HepG2 (cell line): ENCODE measurements at regions not wholly inside any gene's neighbourhood (a gene's known extent, or its start where the extent isn't known, plus 50 kb on each side); places are given as distances from the start of the nearest gene placed in this dataset.
A peak's percentile ranks its signal among the peaks of the same experiment; 100 is the strongest.

Experiments
- KLF16 ChIP-seq, 2 experiments: sonication (generic) in 1 of 2; formaldehyde crosslinking in 1 of 2; IDR thresholded peaks; 2 replicates each; pipeline versions ENCODE4 v1.6.1 to v1.8.0; 2016 to 2023; ENCODE audit warnings: missing genetic modification reagents in 2 of 2, missing compliant biosample characterization in 1 of 2
- NBN ChIP-seq: fragments of 450-650 bp; conservative IDR thresholded peaks from 2 replicates; pipeline ENCODE4 v1.6.1; 2017
- NCOA1 ChIP-seq: sonication (generic); formaldehyde crosslinking; IDR thresholded peaks from 2 replicates; pipeline ENCODE4 v1.9.0; 2021; ENCODE audit warnings: missing genetic modification reagents
- SNAI1 ChIP-seq: sonication (generic); formaldehyde crosslinking; IDR thresholded peaks from 2 replicates; pipeline ENCODE4 v1.5.0; 2020; ENCODE audit warnings: mild to moderate bottlenecking, missing genetic modification reagents, borderline replicate concordance
- TBX3 ChIP-seq: fragments of 450-650 bp; IDR thresholded peaks from 2 replicates; pipeline ENCODE4 v1.6.1; 2017; ENCODE audit warnings: antibody characterized with exemption, mild to moderate bottlenecking, inconsistent platforms, borderline replicate concordance
- TIGD3 ChIP-seq: sonication (generic); formaldehyde crosslinking; IDR thresholded peaks from 2 replicates; pipeline ENCODE4 v1.5.1; 2020; ENCODE audit warnings: mild to moderate bottlenecking, missing genetic modification reagents, borderline replicate concordance
- ZKSCAN1 ChIP-seq: fragments of 150-350 bp; IDR thresholded peaks from 2 replicates; pipeline ENCODE4 v1.6.1; 2014; ENCODE audit warnings: low read length
- ZNF17 ChIP-seq: sonication (generic); formaldehyde crosslinking; IDR thresholded peaks from 2 replicates; pipeline ENCODE4 v1.5.0; 2020; ENCODE audit warnings: mild to moderate bottlenecking, missing genetic modification reagents
- ZNF274 ChIP-seq: sonication (generic); formaldehyde crosslinking; IDR thresholded peaks from 2 replicates; pipeline ENCODE4 v1.5.1; 2020; ENCODE audit warnings: mild to moderate bottlenecking, missing genetic modification reagents
- ZNF446 ChIP-seq: sonication (generic); formaldehyde crosslinking; IDR thresholded peaks from 2 replicates; pipeline ENCODE4 v1.5.0; 2020; ENCODE audit warnings: mild to moderate bottlenecking, missing genetic modification reagents
- ZNF512B ChIP-seq: sonication (generic); formaldehyde crosslinking; IDR thresholded peaks from 2 replicates; pipeline ENCODE4 v1.5.1; 2020; ENCODE audit warnings: missing genetic modification reagents, mild to moderate bottlenecking, borderline replicate concordance
- ZNF776 ChIP-seq: sonication (generic); formaldehyde crosslinking; IDR thresholded peaks from 2 replicates; pipeline ENCODE4 v1.4.0; 2020; ENCODE audit warnings: mild to moderate bottlenecking, missing genetic modification reagents
- TF ChIP-seq, protein P1 (sequence below): IDR thresholded peaks from 2 replicates; pipeline ENCODE4 v1.6.1; 2016; ENCODE audit warnings: missing genetic modification reagents, missing compliant biosample characterization
- TF ChIP-seq, protein P2 (sequence below): sonication (generic); formaldehyde crosslinking; IDR thresholded peaks from 2 replicates; pipeline ENCODE4 v1.4.0; 2020; ENCODE audit warnings: missing genetic modification reagents
- TF ChIP-seq, protein P3 (sequence below): sonication (generic); formaldehyde crosslinking; IDR thresholded peaks from 2 replicates; pipeline ENCODE4 v1.4.0; 2020; ENCODE audit warnings: mild to moderate bottlenecking, missing genetic modification reagents
- TF ChIP-seq, protein P4 (sequence below): sonication (generic); formaldehyde crosslinking; IDR thresholded peaks from 2 replicates; pipeline ENCODE4 v1.4.0; 2020; ENCODE audit warnings: missing genetic modification reagents
- TF ChIP-seq, protein P5 (sequence below): sonication (generic); formaldehyde crosslinking; conservative IDR thresholded peaks from 2 replicates; pipeline ENCODE4 v1.4.0; 2020; ENCODE audit warnings: missing genetic modification reagents

DNA sequence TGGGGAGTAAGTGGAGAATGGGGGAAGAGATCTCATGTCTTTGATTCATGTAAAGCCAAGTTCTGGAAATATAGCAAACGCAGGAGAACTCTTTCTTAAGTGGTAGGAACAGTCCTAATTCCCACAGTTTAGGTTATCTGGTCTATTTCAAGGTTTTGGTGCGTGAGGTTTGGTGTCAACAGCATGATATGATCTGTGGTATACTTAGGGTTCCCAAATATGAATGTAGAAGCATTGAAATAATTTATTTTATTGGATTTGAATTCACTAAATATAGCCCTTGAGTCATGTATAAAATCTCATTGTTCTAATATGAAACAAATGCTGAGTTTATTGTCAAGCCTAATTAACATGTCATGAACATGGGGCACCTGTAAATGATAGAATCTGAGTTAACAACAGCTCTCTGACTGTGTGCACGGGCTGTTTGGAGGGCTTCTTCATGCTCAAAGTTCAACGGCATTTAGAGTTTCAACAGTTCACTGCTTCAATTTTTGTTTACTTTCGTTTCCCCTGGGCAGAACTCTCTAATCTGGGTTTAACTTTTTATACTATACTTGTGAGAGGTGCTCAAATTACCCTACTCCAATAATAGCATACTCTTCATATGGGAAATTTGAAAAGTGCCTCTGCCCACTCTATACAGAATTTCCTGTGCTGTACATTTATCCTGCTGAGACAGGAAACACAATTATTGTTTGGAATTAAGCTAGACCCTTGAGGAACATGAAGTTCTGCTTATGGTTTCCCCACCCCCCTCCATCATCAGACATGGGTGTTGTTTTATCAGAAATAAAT, 236.3 kb upstream of the ZNF217 start (continued):
- TF ChIP-seq NBN (no peak), ZNF274 (CRISPR knock-in tag) (no peak), TBX3 (no peak), ZNF776 (CRISPR knock-in tag) (no peak), ZNF512B (peak; percentile 54; the same call in 1 of the 2 replicates), NCOA1 (CRISPR knock-in tag) (no peak), SNAI1 (CRISPR knock-in tag) (0 out of 2 replicates have a peak, but pooled peaks have one; percentile 69), ZKSCAN1 (peak; percentile 89), KLF16 (CRISPR knock-in tag; IDR thresholded peaks at IDR 0.05) (no peak; a peak in 1 of 4 replicates), TIGD3 (no peak), ZNF17 (CRISPR knock-in tag) (no peak), ZNF446 (CRISPR knock-in tag) (no peak)
- TF ChIP-seq, protein P1, sequence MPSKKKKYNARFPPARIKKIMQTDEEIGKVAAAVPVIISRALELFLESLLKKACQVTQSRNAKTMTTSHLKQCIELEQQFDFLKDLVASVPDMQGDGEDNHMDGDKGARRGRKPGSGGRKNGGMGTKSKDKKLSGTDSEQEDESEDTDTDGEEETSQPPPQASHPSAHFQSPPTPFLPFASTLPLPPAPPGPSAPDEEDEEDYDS (CRISPR knock-in tag), result no peak
- TF ChIP-seq, protein P2, sequence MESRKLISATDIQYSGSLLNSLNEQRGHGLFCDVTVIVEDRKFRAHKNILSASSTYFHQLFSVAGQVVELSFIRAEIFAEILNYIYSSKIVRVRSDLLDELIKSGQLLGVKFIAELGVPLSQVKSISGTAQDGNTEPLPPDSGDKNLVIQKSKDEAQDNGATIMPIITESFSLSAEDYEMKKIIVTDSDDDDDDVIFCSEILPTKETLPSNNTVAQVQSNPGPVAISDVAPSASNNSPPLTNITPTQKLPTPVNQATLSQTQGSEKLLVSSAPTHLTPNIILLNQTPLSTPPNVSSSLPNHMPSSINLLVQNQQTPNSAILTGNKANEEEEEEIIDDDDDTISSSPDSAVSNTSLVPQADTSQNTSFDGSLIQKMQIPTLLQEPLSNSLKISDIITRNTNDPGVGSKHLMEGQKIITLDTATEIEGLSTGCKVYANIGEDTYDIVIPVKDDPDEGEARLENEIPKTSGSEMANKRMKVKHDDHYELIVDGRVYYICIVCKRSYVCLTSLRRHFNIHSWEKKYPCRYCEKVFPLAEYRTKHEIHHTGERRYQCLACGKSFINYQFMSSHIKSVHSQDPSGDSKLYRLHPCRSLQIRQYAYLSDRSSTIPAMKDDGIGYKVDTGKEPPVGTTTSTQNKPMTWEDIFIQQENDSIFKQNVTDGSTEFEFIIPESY, result no peak
- TF ChIP-seq, protein P3, sequence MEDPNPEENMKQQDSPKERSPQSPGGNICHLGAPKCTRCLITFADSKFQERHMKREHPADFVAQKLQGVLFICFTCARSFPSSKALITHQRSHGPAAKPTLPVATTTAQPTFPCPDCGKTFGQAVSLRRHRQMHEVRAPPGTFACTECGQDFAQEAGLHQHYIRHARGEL, result no peak
- TF ChIP-seq, protein P4, sequence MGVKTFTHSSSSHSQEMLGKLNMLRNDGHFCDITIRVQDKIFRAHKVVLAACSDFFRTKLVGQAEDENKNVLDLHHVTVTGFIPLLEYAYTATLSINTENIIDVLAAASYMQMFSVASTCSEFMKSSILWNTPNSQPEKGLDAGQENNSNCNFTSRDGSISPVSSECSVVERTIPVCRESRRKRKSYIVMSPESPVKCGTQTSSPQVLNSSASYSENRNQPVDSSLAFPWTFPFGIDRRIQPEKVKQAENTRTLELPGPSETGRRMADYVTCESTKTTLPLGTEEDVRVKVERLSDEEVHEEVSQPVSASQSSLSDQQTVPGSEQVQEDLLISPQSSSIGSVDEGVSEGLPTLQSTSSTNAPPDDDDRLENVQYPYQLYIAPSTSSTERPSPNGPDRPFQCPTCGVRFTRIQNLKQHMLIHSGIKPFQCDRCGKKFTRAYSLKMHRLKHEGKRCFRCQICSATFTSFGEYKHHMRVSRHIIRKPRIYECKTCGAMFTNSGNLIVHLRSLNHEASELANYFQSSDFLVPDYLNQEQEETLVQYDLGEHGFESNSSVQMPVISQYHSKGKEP (CRISPR knock-in tag), result no peak
- TF ChIP-seq, protein P5, sequence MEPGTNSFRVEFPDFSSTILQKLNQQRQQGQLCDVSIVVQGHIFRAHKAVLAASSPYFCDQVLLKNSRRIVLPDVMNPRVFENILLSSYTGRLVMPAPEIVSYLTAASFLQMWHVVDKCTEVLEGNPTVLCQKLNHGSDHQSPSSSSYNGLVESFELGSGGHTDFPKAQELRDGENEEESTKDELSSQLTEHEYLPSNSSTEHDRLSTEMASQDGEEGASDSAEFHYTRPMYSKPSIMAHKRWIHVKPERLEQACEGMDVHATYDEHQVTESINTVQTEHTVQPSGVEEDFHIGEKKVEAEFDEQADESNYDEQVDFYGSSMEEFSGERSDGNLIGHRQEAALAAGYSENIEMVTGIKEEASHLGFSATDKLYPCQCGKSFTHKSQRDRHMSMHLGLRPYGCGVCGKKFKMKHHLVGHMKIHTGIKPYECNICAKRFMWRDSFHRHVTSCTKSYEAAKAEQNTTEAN (CRISPR knock-in tag), result no peak
